GM18873 (cell line): ENCODE measurements at regions not wholly inside any gene's neighbourhood (a gene's known extent, or its start where the extent isn't known, plus 50 kb on each side); places are given as distances from the start of the nearest gene placed in this dataset.
"Not testable (repeated sequence)": the region's sequence is repeated elsewhere in the genome, so short reads cannot be mapped to it uniquely, and the experiment has no call there.

ENCODE experiments used
- ATAC-seq: cut with Tn5 transposase; IDR thresholded peaks from one replicate; pipeline ENCODE4 v1.9.1; 2021; ENCODE audit warnings: mild to moderate bottlenecking, moderate library complexity, moderate number of reproducible peaks; ENCODE audit not compliant: unreplicated experiment, low FRiP score

- no peak for ATAC-seq
These were observed 59.6 kb upstream of the NDUFV2 start for GRCh38 chr18:9042766-9043481.

GRCh38 chr18:9043581-9043980 is 58.9 kb upstream of the NDUFV2 start:
- no peak for ATAC-seq

GRCh38 chr18:9047715-9048114 is 54.8 kb upstream of the NDUFV2 start:
- no peak for ATAC-seq

- ATAC-seq = no peak
These were observed 54.3 kb upstream of the NDUFV2 start for GRCh38 chr18:9048236-9048635.

- no peak for ATAC-seq
These were observed 53.5 kb upstream of the NDUFV2 start for GRCh38 chr18:9048808-9049494.

GRCh38 chr18:9049495-9049809 is 53.0 kb upstream of the NDUFV2 start:
- ATAC-seq = no peak

GRCh38 chr18:9050628-9051284 is 51.7 kb upstream of the NDUFV2 start:
- not testable (repeated sequence) for ATAC-seq
